ENCODE measurements at regions not wholly inside any gene's neighbourhood (a gene's known extent, or its start where the extent isn't known, plus 50 kb on each side); places are given as distances from the start of the nearest gene placed in this dataset.

GRCh38 chr15:81466741-81467140 lies 92.7 kb upstream of the TMC3 start:
- TF ChIP-seq CTCF (IDR thresholded peaks at IDR 0.05), result no peak
- no peak for TF ChIP-seq TCF7L2 (IDR thresholded peaks at IDR 0.05; ENCODE audit: low read depth, low read length)
- TF ChIP-seq POLR2AphosphoS5 (IDR thresholded peaks at IDR 0.05; ENCODE audit: low read depth, low read length), result no peak
- TF ChIP-seq REST (IDR thresholded peaks at IDR 0.05; ENCODE audit: insufficient read depth in 1 of 2, low read depth in 2 of 2, low read length in 1 of 2), result no peak
- TF ChIP-seq SIN3A (IDR thresholded peaks at IDR 0.05; ENCODE audit: borderline replicate concordance, insufficient read depth, low read depth, low read length), result no peak
